ENCODE measurements at regions not wholly inside any gene's neighbourhood (a gene's known extent, or its start where the extent isn't known, plus 50 kb on each side); places are given as distances from the start of the nearest gene placed in this dataset.
"Not testable (repeated sequence)": the region's sequence is repeated elsewhere in the genome, so short reads cannot be mapped to it uniquely, and the experiment has no call there.

DNA sequence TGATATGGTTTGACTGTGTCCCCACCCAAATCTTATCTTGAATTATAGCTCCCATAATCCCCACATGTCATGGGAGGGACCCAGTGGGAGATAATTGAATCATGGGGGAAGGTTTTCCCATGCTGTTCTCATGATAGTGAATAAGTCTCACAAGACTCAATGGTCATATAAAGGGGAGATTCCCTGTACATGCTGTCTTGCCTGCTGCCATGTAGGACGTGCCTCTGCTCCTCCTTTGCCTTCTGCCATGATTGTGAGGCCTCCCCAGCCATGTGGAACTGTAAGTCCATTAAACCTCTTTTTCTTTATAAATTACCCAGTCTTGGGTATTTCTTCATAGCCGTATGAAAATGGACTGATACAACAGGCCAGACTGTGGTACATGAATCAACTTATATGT, 68.5 kb upstream of the ADTRP start:
- ATAC-seq (ENCODE audit: low read depth in 2 of 2); H3K4me3 Mint-ChIP-seq; H3K4me1 Mint-ChIP-seq; H3K9me3 Mint-ChIP-seq; H3K27ac Mint-ChIP-seq; DNase-seq; H3K27me3 Mint-ChIP-seq; H3K36me3 Mint-ChIP-seq: not testable (repeated sequence)

DNA sequence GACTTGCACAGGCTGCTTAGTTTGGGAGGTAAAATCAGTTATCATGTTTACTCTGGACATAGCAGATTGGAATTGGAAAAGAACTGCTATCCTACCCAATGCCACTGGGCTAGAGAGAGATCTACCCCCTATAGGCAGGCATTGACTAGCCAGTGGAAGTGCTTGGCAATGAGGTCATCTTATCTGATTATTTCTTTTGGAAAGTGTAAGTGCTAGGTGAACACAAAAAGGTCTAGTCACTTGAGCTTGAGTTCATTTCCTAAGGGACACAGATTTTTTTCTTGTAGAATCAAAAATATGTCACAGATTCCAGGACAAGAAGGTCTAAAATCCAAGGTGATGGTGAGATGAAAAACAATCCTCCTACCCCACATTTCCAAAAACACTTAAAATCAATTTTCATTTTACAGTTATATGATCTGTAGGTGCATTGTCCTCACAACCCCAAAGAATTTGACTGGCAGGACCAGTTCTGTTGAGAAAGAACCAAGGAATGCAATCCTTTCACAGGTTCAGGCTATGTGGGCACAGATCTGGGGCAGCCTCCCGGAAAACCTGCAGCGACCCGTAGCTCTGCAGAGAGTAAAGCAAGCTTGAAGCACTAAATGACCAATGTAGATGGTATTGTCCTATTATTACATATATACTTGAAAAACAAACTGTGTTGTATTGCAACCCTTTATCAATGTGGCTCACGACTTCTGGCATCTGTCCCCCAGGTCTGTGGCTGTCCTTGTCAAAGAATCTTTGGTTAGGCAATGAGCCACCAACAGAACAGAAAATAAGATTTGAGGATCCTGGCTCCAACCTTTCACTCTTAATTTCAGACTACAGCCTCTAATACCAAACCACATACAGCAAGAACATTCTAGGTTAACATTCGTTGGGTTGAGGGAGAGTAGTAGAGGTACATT, 67.3 kb upstream of the ADTRP start:
- H3K27ac Mint-ChIP-seq, result no peak overlapping the region
- no peak for DNase-seq
- H3K27me3 Mint-ChIP-seq, result peaks cover 0 to 10% (median 0%) of the 10 kb centered on the region in 3 donors
- no peak overlapping the region for H3K4me3 Mint-ChIP-seq
- ATAC-seq (ENCODE audit: low read depth in 2 of 2), result no peak
- no peaks in the 10 kb centered on the region for H3K4me1 Mint-ChIP-seq
- H3K9me3 Mint-ChIP-seq, result peaks cover 0 to 12% (median 4%) of the 10 kb centered on the region in 7 donors
- H3K36me3 Mint-ChIP-seq, result no peaks in the 10 kb centered on the region

DNA sequence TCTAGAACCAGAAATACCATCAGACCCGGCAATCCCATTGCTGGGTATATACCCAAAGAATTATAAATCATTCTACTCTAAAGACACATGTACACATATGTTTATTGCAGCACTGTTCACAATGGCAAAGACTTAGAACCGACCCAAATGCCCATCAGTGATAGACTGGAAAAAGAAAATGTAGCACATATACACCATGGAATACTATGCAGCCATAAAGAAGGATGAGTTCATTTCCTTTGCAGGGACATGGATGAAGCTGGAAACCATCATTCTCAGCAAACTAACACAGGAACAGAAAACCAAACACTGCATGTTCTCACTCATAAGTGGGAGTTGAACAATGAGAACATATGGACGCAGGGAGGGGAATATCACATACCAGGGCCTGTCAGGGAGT, 64.2 kb upstream of the ADTRP start:
- not testable (repeated sequence) for H3K4me3 Mint-ChIP-seq, H3K4me1 Mint-ChIP-seq, H3K27ac Mint-ChIP-seq

DNA sequence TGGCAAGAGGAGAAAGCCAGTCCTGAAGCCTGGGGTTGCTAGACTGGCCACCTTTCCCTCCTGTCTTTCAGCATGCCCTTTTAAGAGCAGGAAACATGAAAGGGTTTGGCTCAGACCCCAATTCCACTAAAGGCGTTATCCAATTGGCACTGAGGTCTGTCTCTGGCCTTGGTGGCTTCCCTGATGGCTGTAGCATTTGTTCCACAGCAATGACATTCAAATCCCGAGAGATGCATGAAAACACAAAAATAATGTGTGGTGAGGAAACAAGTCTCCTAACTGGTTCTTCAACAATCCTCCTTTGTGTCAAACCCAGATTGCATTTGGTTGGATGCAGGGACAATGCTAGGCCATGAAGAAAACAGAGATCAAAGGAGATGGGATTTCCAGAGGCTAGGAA, 56.5 kb upstream of the ADTRP start:
- ATAC-seq (ENCODE audit: low read depth in 2 of 2) (no peak), DNase-seq (no peak)
- H3K4me3 Mint-ChIP-seq, result no peak overlapping the region
- H3K4me1 Mint-ChIP-seq, result peaks cover 0 to 5% (median 0%) of the 10 kb centered on the region in 3 donors
- no peak overlapping the region for H3K27ac Mint-ChIP-seq
- H3K27me3 Mint-ChIP-seq, result peaks cover 4 to 35% (median 20%) of the 10 kb centered on the region in 3 donors
- peaks cover 7 to 28% (median 24%) of the 10 kb centered on the region in 7 donors for H3K9me3 Mint-ChIP-seq
- peaks cover 10 to 12% of the 10 kb centered on the region in 2 donors for H3K36me3 Mint-ChIP-seq

More for the DNA sequence above, 64.2 kb upstream of the ADTRP start:
- Mint-ChIP-seq H3K9me3 (peaks cover 9 to 37% (median 21%) of the 10 kb centered on the region in 7 donors), H3K36me3 (peaks cover 11 to 15% of the 10 kb centered on the region in 2 donors), H3K27me3 (peaks cover 4 to 34% (median 16%) of the 10 kb centered on the region in 3 donors)
- not testable (repeated sequence) for ATAC-seq (ENCODE audit: low read depth in 2 of 2); DNase-seq

DNA sequence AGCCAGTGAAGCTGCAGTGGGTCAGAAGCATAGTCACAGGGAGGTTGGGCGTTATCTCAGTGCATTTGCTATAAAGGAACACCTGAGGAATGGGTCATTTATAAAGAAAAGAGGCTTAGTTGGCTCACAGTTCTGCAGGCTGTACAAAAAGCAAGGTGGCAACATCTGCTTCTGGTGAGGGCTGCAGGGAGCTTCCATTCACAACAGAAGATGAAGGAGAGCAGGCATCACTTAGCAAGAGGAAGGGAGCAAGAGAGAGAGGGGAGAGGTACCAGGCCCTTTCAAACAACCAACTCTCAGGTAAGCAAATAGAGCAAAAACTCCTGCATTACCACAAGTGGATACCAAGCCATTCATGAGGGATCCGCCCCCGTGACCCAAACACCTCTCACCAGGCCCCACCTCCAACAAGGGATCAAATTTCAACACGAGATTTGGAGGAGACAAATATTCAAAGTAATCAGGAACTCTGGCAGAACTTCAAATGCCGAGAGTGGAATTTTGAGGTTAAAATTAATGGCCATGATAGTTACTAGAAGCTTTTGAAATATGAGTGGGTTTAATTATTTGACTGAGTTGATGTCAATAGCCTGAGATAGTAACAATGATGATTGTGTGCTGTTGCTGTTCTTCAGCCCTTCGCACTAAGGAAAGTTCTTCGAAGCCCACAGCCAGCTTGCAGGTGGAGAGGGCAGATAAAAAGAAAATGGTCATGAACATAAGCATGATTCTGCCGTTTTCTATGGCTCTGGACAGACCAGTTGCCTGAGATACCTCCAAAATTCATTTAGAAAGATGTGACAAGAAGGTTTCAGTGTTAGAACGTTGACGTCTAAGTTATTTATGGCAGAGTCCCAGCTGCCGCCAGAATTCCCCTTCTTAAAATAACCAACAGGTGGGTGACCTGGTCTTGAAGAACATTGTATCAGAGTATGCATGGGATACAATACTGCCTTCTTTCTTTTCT, 55.3 kb upstream of the ADTRP start:
- Mint-ChIP-seq H3K27ac (peak overlapping the region in 1 of 6 donors; percentile 81), H3K4me1 (peaks cover 0 to 5% (median under 1%) of the 10 kb centered on the region in 3 donors), H3K4me3 (peak overlapping the region in 1 of 8 donors; percentile 48), H3K36me3 (peaks cover 0 to under 1% of the 10 kb centered on the region in 2 donors), H3K27me3 (peaks cover 4 to 24% (median 8%) of the 10 kb centered on the region in 3 donors), H3K9me3 (peaks cover 2 to 18% (median 13%) of the 10 kb centered on the region in 7 donors)
- ATAC-seq (ENCODE audit: low read depth in 2 of 2), result peak in 1 of 2 donors; percentile 30
- DNase-seq, result no peak

DNA sequence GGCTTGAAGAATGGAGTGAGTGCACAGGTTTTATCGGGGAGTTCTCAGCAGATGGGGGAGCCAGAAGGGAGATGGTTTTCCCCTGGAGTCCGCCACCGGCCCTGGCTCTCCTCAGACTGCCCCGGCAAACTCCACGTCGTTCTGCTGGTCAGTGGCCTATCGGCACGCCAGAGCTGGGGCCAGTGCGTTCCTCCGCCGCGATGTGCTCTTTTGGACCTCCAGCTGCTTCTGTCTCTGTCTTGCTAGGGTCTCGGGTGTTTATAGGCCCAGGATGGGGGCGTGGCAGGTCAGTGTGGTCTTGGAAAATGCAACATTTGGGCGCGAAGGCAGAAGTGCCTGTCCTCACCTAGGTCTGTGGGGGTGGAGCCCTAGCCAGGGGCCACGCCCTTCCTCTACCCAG, 53.0 kb upstream of the ADTRP start:
- H3K4me1 Mint-ChIP-seq, result peaks cover 10 to 22% (median 17%) of the 10 kb centered on the region in 3 donors

DNA sequence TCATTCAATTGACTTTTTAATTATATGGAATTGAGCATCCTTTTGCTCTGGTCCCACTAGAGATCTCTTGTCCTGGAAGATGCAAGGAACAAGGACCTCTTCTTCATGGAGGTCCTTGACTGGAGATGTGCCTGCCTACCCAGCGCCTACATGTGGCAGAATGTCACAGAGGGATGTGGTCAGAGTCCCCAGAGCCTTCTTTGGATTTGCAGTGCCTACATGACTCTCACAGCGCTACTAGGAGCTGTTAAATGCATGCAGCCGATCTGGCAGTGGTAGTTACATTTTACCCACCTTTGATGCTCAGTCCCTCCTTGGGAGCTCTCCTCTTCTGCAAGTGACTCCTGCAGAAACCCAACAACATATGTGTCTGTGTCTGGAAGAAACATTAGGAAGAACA, 51.9 kb upstream of the ADTRP start:
- no peak overlapping the region for H3K27ac Mint-ChIP-seq
- no peak for DNase-seq
- no peak overlapping the region for H3K4me3 Mint-ChIP-seq
- peaks cover 10 to 22% (median 17%) of the 10 kb centered on the region in 3 donors for H3K4me1 Mint-ChIP-seq
- no peaks in the 10 kb centered on the region for H3K36me3 Mint-ChIP-seq
- no peak for ATAC-seq (ENCODE audit: low read depth in 2 of 2)
- peaks cover 0 to 7% (median 5%) of the 10 kb centered on the region in 3 donors for H3K27me3 Mint-ChIP-seq
- no peaks in the 10 kb centered on the region for H3K9me3 Mint-ChIP-seq

More for the DNA sequence above, 53.0 kb upstream of the ADTRP start:
- no peak for ATAC-seq (ENCODE audit: low read depth in 2 of 2)
- Mint-ChIP-seq H3K9me3 (peaks cover 0 to 4% (median 0%) of the 10 kb centered on the region in 7 donors), H3K27me3 (peaks cover 0 to 9% (median 7%) of the 10 kb centered on the region in 3 donors), H3K4me3 (no peak overlapping the region), H3K36me3 (no peaks in the 10 kb centered on the region), H3K27ac (peak overlapping the region in 1 of 6 donors; percentile 78)
- DNase-seq, result no peak

DNA sequence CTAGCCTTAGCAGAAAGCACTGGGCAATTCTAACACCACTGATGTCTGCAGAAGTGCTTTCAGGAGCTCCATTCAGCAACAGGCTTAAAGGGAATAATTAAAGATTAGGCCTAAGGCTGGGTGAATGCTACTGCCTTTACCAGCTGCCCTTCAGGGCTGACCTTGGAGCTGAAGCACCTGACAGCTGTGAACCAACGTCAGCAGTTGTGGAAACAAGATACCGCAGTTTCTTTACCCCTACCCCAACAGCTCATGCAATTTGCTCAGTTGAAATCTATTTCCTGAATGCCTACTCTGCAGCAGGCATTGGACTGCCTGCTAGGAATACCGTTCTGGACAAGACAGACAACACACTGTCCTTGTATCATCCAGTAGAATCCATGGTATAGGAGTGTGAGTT, 51.5 kb upstream of the ADTRP start:
- no peak for DNase-seq
- peak in 1 of 2 donors; percentile 40 for ATAC-seq (ENCODE audit: low read depth in 2 of 2)
- no peaks in the 10 kb centered on the region for H3K36me3 Mint-ChIP-seq

DNA sequence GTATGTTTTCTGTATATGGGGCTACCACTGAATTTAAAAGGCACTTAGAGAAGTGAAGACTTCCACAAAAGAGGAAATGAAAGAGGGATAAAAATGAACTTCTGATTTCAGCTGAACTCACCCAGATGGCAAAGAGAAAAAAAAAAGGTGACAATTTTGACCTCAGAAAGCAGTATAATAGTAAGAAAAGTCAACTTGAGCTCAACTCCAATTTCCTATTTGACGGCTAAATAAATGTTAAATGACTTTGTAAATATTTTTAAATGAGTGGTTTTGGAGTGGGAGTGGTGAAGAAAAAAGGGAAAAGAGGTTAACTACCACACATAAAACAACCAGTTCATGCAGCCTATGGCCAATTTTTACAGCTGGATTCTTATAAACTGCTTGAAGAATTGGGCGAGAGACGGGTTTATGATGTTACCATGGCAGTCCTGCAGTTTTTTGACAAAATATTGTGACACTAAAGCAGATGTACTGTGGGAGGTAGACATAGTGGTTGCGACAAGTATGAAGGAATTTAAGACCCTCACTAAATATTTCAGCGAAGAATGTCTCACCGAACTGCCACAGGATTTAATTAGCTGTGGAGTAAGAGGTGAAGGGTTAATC, 49.8 kb upstream of the ADTRP start:
- peaks cover 17 to 22% (median 18%) of the 10 kb centered on the region in 3 donors for H3K4me1 Mint-ChIP-seq
- H3K27ac Mint-ChIP-seq, result peak overlapping the region in 4 of 6 donors; percentile 1 to 94 (median 66)
- H3K36me3 Mint-ChIP-seq, result no peaks in the 10 kb centered on the region
- H3K27me3 Mint-ChIP-seq, result peaks cover 0 to 7% (median 5%) of the 10 kb centered on the region in 3 donors
- no peaks in the 10 kb centered on the region for H3K9me3 Mint-ChIP-seq
- H3K4me3 Mint-ChIP-seq, result peak overlapping the region in 2 of 8 donors; percentile 25 to 33
- ATAC-seq (ENCODE audit: low read depth in 2 of 2) (peak; percentile 66 to 71), DNase-seq (peak; percentile 40)

More for the DNA sequence above, 51.5 kb upstream of the ADTRP start:
- peaks cover 0 to 7% (median 5%) of the 10 kb centered on the region in 3 donors for H3K27me3 Mint-ChIP-seq
- H3K9me3 Mint-ChIP-seq, result no peaks in the 10 kb centered on the region
- H3K4me1 Mint-ChIP-seq, result peaks cover 12 to 22% (median 17%) of the 10 kb centered on the region in 3 donors
- H3K27ac Mint-ChIP-seq, result no peak overlapping the region
- no peak overlapping the region for H3K4me3 Mint-ChIP-seq

Data from naive B cell (primary cell).